Neutrophil (primary cell): ENCODE measurements at regions not wholly inside any gene's neighbourhood (a gene's known extent, or its start where the extent isn't known, plus 50 kb on each side); places are given as distances from the start of the nearest gene placed in this dataset.

Experiments used
- H3K27ac ChIP-seq: fragments of 200-600 bp; sonication (generic); 2 replicates; pipeline ENCODE4 v1.5.1; 2016; ENCODE audit warnings: mild to moderate bottlenecking, moderate library complexity
- H3K27me3 ChIP-seq: fragments of 200-600 bp; sonication (generic); 2 replicates; pipeline ENCODE4 v1.6.0; 2016; ENCODE audit warnings: mild to moderate bottlenecking
- H3K36me3 ChIP-seq: fragments of 200-600 bp; sonication (generic); 2 replicates; pipeline ENCODE4 v1.5.1; 2017
- H3K4me1 ChIP-seq, 2 experiments: fragments of 200-600 bp in 1 of 2; sonication (generic) in 1 of 2; 1 replicate in 1 of 2; 2 replicates in 1 of 2; pipeline versions ENCODE4 v1.5.1 to v1.6.1; 2013 to 2016; ENCODE audit warnings: low read depth in 1 of 2, low read length in 1 of 2, mild to moderate bottlenecking in 1 of 2, moderate library complexity in 1 of 2; ENCODE audit not compliant: control insufficient read depth in 1 of 2, insufficient read depth in 1 of 2
- H3K4me3 ChIP-seq, 2 experiments: fragments of 200-600 bp in 1 of 2; sonication (generic) in 1 of 2; 1 replicate in 1 of 2; 2 replicates in 1 of 2; pipeline ENCODE4 v1.5.1; 2013 to 2016; ENCODE audit warnings: low read depth in 1 of 2, low read length in 1 of 2, mild to moderate bottlenecking in 1 of 2, moderate library complexity in 1 of 2
- H3K9me3 ChIP-seq: fragments of 200-600 bp; sonication (generic); 2 replicates; pipeline ENCODE4 v1.5.1; 2016
- TF ChIP-seq, protein P1 (sequence below): fragments of 200-600 bp; sonication (generic); IDR thresholded peaks from 2 replicates; pipeline ENCODE4 v1.5.1; 2016; ENCODE audit warnings: antibody characterized with exemption

DNA sequence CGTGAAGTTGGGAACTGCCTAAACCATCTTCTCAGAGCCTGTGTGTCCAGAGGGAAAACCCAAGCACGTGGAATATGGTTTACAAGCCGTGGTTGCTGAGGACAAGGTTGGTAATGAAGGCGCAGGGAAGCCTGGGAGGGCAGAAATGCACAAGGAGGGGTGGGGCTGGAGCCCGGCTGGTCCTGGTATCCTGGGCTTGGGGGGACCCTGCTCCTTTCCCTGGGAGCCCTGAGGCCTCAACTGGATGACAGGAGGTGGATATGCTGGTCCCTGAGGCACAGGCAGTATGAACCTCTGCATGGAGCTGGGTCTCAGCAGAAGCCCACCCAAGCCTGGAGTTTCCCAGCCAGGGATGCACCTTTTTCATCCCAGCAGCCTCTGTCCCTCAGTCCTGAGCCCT is 80.3 kb upstream of the RET start:
- no peaks in the 10 kb centered on the region for H3K4me1 ChIP-seq
- H3K4me3 ChIP-seq = no peak overlapping the region
- H3K9me3 ChIP-seq = no peaks in the 10 kb centered on the region
- H3K27ac ChIP-seq = no peak overlapping the region
- no peaks in the 10 kb centered on the region for H3K27me3 ChIP-seq
- no peaks in the 10 kb centered on the region for H3K36me3 ChIP-seq
- TF ChIP-seq, protein P1, sequence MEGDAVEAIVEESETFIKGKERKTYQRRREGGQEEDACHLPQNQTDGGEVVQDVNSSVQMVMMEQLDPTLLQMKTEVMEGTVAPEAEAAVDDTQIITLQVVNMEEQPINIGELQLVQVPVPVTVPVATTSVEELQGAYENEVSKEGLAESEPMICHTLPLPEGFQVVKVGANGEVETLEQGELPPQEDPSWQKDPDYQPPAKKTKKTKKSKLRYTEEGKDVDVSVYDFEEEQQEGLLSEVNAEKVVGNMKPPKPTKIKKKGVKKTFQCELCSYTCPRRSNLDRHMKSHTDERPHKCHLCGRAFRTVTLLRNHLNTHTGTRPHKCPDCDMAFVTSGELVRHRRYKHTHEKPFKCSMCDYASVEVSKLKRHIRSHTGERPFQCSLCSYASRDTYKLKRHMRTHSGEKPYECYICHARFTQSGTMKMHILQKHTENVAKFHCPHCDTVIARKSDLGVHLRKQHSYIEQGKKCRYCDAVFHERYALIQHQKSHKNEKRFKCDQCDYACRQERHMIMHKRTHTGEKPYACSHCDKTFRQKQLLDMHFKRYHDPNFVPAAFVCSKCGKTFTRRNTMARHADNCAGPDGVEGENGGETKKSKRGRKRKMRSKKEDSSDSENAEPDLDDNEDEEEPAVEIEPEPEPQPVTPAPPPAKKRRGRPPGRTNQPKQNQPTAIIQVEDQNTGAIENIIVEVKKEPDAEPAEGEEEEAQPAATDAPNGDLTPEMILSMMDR = no peak

DNA sequence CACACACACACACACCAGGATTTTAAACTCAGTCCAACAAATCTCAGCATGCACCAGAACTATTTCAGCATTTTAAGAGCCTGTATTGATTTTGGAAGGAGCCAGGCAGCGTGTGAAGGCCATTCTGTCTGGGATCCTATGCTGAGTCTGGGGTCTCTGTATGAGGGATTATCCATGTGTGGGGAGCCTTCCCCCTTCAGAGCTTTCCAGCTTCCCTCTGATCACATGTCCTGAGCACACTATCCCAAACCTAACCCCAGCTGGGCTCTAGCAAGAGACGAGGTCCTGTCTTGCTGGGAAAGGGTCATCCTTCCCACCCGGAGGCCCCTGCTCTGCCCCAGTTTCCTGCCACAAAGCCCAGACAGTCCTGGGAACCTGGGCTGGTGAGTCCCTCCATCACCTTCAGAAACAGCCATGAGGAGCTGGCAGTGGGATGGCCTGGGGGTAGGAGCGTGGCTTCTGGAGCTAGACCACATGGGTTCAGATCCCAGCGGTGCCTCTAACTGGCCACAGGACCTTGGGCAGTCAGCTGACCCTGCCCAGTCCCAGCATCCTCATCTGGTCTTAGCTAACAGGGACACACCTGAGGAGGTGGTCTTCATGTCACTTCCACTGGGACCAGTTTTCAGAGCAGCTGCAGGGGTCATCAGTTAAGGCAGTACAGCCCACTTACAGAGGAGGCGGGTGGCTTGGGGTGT is 79.6 kb upstream of the RET start:
- Histone ChIP-seq H3K27ac (no peak overlapping the region), H3K36me3 (no peaks in the 10 kb centered on the region), H3K4me3 (no peak overlapping the region), H3K4me1 (no peaks in the 10 kb centered on the region), H3K9me3 (no peaks in the 10 kb centered on the region), H3K27me3 (no peaks in the 10 kb centered on the region)
- TF ChIP-seq, protein P1 = no peak

DNA sequence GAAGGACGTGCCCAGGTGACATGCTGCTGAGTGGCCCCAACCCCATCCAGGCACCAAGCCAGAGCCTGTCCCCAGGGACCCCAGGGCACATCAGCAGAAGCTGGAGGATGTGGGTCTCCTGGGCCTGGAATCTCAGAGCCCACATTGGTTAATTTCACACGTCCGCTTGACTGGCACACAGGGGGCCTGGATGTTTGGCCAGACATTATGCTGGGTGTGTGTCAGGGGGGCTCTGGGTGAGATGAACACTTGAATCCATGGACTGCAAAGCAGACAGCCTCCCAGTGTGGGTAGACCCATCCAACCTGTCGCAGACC is 79.1 kb upstream of the RET start:
- Histone ChIP-seq H3K9me3 (no peaks in the 10 kb centered on the region), H3K4me3 (no peak overlapping the region), H3K4me1 (no peaks in the 10 kb centered on the region), H3K27ac (no peak overlapping the region), H3K27me3 (no peaks in the 10 kb centered on the region), H3K36me3 (no peaks in the 10 kb centered on the region)
- TF ChIP-seq, protein P1 = no peak

DNA sequence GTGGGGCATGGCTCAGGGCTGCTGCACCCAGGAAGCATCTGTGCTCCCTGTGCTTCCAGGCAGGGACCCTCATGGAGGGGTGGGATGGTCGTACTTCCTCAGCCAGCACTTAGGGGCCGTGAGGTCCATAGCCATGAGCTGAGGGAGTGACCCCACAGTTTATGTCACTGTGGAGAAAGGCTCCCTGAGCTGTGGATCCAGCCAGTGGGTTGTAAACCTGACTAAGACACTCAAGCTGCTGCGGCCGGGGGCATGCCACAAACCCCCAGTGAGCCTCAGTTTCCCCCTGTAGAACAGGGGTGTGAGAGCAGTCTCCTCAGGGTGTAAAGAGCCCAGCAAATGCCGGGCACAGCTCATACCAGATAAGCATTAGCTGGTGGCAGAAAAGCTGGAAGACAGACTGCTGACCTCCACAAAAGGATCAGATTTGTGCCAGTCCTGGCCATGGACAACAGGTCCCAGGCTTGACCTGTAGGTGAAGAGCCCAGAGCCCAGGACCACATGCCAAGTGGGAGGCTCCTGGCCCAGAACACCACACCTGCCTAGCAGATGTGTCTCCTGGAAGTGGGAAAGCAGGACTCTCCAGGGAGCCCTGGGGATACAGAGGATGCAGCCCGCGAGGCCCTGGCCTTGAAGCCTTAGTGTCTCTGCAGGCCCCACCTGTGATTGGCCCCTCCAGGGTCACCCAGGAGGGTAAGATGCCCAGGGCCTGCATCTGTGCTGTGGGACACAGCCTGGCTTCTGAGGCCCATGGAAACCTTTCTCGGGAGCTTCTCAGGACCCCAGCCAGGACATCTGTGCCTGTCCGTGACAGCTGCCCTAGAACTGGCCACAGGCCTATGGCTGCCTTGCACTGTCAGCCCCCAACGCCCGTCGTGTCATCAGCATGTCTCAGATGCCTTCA is 78.1 kb upstream of the RET start:
- no peaks in the 10 kb centered on the region for H3K9me3 ChIP-seq
- no peaks in the 10 kb centered on the region for H3K4me1 ChIP-seq
- TF ChIP-seq, protein P1 = no peak
- H3K27me3 ChIP-seq = no peaks in the 10 kb centered on the region
- no peaks in the 10 kb centered on the region for H3K36me3 ChIP-seq
- H3K27ac ChIP-seq = no peak overlapping the region
- H3K4me3 ChIP-seq = no peak overlapping the region

DNA sequence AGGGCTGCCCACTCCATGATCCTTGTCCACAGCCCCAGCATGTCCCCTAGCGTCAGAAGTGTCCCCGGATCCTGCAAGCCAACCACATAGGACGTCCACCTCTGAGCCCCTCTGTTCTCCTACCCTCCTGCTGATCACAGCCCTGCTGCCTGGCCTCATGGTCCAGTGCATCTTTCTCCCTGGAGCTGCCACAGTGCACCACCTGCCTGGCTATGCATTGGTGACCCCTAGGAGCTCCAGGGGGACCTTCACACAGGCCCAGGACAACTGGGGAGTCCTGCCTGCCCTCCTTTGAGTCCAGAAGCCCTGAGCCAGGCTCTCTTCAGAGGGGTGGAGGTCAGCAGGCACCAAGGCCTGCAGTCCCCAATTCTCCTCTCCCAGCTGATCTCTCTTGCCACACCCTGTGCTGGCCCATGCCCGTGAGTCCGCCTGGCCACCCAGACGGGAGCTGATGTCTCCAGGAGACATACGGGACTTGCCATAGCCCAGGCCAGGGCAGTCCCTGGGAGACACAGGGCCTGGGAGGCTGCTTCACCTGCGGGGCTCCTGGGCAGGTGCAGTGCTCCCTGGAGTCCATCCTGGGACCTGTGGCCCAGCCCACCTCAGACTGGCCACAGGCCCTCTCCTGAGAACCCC is 77.4 kb upstream of the RET start:
- TF ChIP-seq, protein P1 = no peak
- no peaks in the 10 kb centered on the region for H3K4me1 ChIP-seq
- H3K36me3 ChIP-seq = no peaks in the 10 kb centered on the region

More for the DNA sequence above, 77.4 kb upstream of the RET start:
- Histone ChIP-seq H3K27me3 (no peaks in the 10 kb centered on the region), H3K4me3 (no peak overlapping the region), H3K9me3 (no peaks in the 10 kb centered on the region), H3K27ac (no peak overlapping the region)
